PFSK-1 (cell line): ENCODE measurements at regions not wholly inside any gene's neighbourhood (a gene's known extent, or its start where the extent isn't known, plus 50 kb on each side); places are given as distances from the start of the nearest gene placed in this dataset.

Experiments used
- FOXP2 ChIP-seq: optimal IDR thresholded peaks from 2 replicates; pipeline ENCODE3; 2011; ENCODE audit warnings: borderline replicate concordance, control low read depth, inconsistent platforms; ENCODE audit not compliant: insufficient read depth; ENCODE audit errors: extremely low read length, extremely low read depth
- POLR2AphosphoS5 ChIP-seq: IDR thresholded peaks from 2 replicates; pipeline ENCODE4 v1.6.1; 2012; ENCODE audit warnings: low read depth, mild to moderate bottlenecking, control low read depth, low read length, moderate library complexity
- SIN3A ChIP-seq: IDR thresholded peaks from 2 replicates; pipeline ENCODE4 v1.6.1; 2012; ENCODE audit warnings: mild to moderate bottlenecking, low read length, moderate library complexity, borderline replicate concordance; ENCODE audit not compliant: insufficient read depth
- TAF1 ChIP-seq: IDR thresholded peaks from 2 replicates; pipeline ENCODE4 v1.6.1; 2012; ENCODE audit warnings: low read length, control low read depth, borderline replicate concordance; ENCODE audit not compliant: insufficient read depth
- TF ChIP-seq, protein P1 (sequence below), 2 experiments: IDR thresholded peaks; 2 replicates each; pipeline versions ENCODE4 v1.6.1 to v1.8.0; 2011 to 2012; ENCODE audit warnings: low read depth in 2 of 2, low read length in 2 of 2, control low read depth in 1 of 2, inconsistent platforms in 1 of 2, mild to moderate bottlenecking in 1 of 2, moderate library complexity in 1 of 2; ENCODE audit not compliant: insufficient read depth in 1 of 2

- TF ChIP-seq, protein P1, sequence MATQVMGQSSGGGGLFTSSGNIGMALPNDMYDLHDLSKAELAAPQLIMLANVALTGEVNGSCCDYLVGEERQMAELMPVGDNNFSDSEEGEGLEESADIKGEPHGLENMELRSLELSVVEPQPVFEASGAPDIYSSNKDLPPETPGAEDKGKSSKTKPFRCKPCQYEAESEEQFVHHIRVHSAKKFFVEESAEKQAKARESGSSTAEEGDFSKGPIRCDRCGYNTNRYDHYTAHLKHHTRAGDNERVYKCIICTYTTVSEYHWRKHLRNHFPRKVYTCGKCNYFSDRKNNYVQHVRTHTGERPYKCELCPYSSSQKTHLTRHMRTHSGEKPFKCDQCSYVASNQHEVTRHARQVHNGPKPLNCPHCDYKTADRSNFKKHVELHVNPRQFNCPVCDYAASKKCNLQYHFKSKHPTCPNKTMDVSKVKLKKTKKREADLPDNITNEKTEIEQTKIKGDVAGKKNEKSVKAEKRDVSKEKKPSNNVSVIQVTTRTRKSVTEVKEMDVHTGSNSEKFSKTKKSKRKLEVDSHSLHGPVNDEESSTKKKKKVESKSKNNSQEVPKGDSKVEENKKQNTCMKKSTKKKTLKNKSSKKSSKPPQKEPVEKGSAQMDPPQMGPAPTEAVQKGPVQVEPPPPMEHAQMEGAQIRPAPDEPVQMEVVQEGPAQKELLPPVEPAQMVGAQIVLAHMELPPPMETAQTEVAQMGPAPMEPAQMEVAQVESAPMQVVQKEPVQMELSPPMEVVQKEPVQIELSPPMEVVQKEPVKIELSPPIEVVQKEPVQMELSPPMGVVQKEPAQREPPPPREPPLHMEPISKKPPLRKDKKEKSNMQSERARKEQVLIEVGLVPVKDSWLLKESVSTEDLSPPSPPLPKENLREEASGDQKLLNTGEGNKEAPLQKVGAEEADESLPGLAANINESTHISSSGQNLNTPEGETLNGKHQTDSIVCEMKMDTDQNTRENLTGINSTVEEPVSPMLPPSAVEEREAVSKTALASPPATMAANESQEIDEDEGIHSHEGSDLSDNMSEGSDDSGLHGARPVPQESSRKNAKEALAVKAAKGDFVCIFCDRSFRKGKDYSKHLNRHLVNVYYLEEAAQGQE (IDR thresholded peaks at IDR 0.05; ENCODE audit: insufficient read depth in 1 of 2, low read depth in 2 of 2, low read length in 2 of 2) = no peak
- TF ChIP-seq FOXP2 (no peak), POLR2AphosphoS5 (no peak), TAF1 (no peak), SIN3A (no peak)
These were observed 443.4 kb upstream of the COBL start for GRCh38 chr7:51759985-51760384.

DNA sequence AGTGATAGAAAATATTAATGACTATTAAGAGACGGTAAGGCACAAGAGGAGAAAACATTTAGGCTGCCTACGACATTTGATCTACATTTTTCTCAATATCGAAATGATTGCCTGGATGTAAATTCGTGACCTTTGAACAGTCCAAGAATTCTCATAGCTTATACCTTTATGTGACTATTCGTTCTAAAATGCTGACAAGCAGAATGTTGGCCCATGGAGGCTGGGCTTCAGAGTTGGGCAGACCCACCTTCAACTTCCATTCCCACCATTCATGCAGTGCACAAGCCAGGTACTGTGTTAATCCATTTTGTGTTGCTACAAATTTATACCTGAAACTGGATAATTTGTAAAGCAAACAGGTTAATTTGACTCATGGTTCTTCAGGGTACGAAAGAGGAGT, 441.4 kb upstream of the COBL start:
- TF ChIP-seq FOXP2 (no peak), SIN3A (no peak), POLR2AphosphoS5 (no peak), TAF1 (no peak)
- TF ChIP-seq, protein P1 (IDR thresholded peaks at IDR 0.05; ENCODE audit: insufficient read depth in 1 of 2, low read depth in 2 of 2, low read length in 2 of 2) = no peak

DNA sequence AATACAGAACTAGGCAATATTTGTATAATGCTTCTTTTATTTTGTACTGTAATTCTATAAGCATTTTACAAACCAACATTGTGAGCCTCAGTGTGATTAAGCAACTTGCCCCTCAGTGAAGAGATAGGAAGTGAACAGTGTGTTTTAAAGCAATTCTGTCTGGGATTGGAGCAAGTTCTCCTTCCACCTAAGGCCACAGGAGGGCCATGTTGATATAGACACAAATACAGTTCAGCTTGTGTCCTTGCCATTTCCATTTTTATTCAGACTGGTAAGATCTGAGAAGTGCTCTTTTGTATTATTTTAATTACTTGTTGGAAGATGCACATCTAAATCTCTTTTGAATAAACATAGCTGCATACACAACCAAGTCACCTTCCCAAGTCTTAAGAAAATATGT, 416.3 kb upstream of the COBL start:
- TF ChIP-seq FOXP2 (no peak), TAF1 (no peak), POLR2AphosphoS5 (no peak), SIN3A (no peak)
- TF ChIP-seq, protein P1 (IDR thresholded peaks at IDR 0.05; ENCODE audit: insufficient read depth in 1 of 2, low read depth in 2 of 2, low read length in 2 of 2) = no peak

DNA sequence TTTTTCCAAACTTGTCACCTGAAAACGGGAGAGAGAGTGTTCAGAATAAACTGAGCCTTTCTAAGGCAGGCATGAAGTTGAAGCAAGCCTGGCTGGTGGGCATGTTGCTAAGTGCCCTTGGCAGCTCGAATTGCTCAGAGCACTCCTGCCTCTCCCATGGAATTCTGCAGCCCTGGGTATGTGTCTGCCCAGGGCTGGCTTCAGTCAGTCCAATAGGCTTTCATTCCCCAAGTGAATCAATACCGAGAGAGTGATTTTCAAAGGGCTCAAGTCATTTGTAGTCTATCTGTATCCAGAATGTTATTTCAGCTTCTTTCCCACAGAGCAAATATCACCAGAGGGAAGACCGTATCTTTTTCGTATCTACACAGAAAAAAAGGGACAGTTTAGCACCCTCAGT, 415.5 kb upstream of the COBL start:
- TF ChIP-seq TAF1 (no peak), FOXP2 (no peak), POLR2AphosphoS5 (no peak), SIN3A (no peak)
- TF ChIP-seq, protein P1 (IDR thresholded peaks at IDR 0.05; ENCODE audit: insufficient read depth in 1 of 2, low read depth in 2 of 2, low read length in 2 of 2) = no peak

GRCh38 chr7:51731075-51731474, 414.5 kb upstream of the COBL start:
- TF ChIP-seq TAF1 (no peak), POLR2AphosphoS5 (no peak), SIN3A (no peak), FOXP2 (no peak)
- TF ChIP-seq, protein P1 (IDR thresholded peaks at IDR 0.05; ENCODE audit: insufficient read depth in 1 of 2, low read depth in 2 of 2, low read length in 2 of 2) = no peak
